GM11168 (cell line): ENCODE measurements at regions not wholly inside any gene's neighbourhood (a gene's known extent, or its start where the extent isn't known, plus 50 kb on each side); places are given as distances from the start of the nearest gene placed in this dataset.
"Not testable (repeated sequence)": the region's sequence is repeated elsewhere in the genome, so short reads cannot be mapped to it uniquely, and the experiment has no call there.

Experiments
- in situ Hi-C: fragments of 300-500 bp; cut with MboI; formaldehyde crosslinking; loops from one replicate; pipeline ENCODE4 v1.12.0; 2022; ENCODE audit warnings: low sequenced_read_pairs; ENCODE audit not compliant: unreplicated experiment

DNA sequence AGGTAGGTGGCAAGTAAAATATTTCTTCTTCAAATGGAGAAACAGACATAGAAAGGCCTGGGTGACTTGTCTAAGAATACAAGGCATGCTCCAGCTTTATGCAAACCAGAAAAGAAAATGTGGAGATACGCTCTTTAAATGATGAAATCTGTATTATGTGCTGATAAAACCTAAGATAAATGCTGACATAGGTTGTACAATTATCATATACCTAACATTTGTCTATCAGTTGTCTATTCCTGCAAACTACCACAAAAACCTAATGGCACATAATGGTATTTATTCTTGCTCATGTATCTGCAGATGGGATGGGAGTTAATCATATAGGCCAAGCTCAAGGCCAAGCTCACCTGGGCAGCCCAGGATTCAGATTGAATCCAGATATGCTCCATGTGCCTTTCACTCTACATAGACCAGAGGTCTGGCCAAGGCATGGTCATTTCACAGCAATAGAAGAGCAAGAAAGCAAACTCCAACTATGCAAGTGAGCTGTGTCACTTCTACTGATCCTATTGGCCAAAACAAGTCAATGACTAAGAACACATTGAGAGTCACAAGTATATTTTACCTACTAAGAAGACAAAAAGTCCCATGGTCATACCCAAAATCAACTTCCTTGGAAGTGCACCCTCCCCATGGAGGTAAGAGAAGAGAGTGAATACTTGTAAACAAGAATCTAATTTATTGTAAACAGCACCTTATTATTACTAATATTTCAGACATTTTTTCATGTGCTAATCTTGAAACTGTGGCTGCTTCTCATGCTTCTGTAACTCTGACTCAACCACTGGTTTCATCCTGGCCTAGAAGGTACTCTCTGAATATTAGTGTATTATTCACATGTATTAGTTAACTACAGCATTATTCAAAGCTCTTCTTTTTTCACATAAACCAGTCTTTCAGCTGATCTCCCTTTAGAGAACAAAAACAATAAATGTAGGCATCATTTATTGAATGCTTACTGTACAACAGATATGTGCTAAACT lies 270.7 kb upstream of the SOX9 start:
- in situ Hi-C loops = no loop called here

DNA sequence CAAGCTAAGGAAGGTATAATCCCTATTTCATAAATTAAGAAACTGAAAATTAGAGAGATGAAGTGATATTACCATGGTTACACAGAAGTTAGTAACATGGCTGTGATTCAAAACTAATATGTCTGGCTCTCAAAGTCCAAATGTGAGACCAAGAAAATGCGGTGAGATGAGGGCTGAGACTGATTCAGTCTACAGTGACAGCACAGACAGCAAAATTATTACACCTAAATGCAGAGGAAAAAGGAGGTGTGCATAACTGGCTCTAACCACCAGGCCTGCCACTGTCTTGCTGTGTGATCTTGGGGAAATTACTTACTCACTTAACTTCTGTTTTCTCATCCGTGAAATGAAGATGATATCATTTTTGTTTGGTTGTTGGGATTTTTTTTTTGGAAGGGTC lies 270.0 kb upstream of the SOX9 start:
- in situ Hi-C loops = no loop called here

DNA sequence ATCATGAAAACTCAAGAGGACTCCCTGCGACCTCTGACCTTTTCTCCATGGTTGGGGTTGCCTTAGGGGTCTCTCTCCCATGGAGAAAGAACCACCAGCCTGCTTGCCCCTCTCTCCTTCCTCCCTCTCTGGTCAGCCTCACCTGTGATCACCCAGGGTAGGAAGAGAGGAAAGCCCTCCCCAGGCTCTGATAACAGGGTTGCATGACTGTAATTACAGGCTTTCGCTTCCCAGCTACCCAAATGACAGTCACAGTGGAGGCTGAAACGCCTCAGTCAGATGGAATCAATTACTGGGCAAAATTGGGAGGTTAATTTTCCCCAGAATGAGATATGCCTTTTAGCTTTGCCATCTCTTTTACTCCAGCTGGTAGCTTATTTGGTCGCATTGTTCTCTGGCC lies 265.8 kb upstream of the SOX9 start:
- in situ Hi-C loops = no loop called here

DNA sequence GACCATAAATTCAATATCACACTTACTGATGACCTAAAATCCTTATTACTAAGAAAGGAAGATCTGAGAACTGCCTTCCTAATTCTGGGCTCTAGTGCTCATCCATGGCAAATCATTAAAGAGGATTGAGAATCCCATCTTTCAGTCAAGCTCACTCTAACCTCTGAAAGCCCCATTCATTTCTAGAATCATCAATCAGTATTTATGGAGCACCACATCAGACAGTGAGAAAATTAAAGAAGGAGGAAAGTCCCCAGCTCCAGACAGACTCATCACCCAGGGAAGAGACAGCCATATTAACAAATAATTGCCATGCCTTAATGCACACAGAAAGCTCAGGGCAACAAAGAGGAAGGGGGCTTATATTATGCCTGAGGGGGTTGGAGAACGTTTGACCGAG lies 256.1 kb upstream of the SOX9 start:
- in situ Hi-C loops = no loop called here

DNA sequence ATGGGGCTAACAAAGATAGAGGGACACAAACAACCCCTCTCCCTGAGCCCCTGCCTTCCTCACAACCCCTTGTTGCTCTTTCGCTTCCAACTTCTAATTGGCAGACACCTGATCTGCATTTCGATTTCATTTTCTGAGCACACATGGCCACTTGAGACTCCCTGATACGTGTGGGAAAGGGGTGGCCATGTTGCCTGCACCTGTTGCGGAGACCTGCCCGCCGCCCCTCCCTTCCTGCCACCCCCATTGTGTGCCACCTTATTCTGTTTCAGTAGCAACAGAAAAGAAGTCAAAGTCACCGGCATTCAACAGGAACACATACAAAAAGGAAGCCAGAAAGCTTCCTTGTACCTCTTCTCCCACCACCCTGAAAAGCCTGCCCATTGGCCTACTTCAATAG lies 254.7 kb upstream of the SOX9 start:
- in situ Hi-C loops = no loop called here

DNA sequence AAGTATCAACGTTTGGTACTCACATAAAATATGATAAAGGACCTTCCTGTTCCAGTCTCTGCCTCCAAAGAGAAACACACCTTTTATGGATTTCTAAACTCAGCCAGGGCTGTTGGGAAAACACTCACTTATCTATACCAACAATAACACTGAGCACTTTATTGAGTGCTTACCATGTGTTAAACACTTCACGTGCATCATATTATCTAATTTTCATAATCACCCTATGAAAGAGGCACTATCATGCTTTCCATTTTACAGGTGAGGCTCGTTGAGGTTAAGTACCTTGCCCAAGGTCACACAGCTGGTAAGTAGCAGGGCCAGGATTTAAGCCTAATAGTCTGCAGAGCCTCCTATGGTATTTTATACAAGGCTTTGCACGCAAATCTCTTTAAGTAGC lies 251.5 kb upstream of the SOX9 start:
- in situ Hi-C loops = no loop called here

DNA sequence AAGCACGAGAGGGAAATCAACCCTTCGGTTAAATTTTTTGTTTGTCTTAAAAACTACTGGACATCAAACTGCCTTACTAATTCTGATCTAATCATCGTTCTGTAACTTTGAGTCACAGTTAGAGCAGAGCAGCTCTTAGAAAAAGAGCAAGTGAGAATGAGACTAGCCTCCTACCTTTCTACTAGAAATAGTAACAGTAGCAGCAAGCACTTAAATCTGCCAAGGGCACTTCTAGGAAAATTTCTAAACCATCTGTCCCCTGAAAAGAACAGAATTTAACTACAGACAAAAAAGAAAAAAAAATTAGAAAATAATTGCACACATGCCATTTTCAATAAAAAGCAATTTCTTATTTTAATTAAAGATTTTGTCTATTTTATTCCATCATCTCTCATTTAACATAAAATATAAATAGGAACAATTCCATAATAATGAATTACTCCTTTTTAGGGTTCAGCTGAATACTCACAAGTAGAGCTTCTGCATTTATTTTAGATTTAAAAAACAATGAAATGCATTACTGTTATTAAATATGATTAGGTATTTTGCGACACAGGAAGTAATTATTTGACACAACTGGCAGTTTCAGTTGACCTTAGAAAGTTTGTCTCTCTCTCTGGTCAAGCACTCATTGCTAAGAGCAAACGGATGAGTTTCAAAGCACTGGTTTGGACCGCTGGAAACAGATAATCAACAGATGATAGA lies 250.8 kb upstream of the SOX9 start:
- in situ Hi-C loops = no loop called here

DNA sequence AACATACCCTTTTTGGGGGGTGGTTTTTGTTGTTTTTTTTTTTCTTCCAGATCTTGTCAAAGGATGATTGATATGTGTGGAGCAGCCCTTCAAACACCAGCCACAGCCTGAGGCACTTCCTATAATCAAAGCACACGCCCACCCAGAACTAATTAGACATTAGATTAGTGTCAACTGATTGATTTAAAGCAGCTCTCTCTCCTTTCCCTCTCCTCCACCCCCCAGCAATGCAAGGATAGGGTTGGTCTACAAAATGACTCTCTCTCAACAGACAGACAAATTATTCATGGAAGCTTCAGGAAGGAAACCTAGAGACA lies 250.3 kb upstream of the SOX9 start:
- in situ Hi-C loops = no loop called here

DNA sequence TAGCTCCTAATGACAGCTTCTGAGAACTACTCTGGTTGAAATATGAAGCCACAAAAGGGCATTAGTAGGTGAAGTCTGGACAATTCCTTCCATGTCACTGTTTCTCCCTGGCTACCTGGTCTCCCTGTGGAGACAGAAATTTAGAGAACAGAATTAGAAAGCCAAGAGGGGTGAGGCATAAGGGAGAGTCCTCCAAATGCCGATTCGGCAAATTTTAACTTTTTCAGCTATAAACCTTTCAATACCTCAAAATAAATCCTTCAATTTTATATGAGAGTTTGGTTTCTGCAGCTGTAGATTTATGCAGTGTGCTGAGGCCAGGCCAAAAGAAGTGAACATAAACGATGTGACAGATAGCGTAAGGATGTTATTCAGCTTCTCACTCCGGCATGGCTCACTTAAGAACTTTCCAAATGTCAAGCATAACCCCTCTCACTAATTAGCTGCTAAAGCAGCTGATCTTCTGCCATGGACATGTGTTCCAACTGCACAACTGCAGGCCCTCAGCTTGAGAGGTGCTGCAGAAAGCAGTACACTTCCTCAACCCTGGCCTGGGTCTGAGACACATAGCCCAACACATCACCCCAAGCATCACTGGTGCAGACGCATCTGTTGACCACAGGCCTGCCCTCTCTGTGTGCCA lies 247.9 kb upstream of the SOX9 start:
- in situ Hi-C loops = no loop called here

DNA sequence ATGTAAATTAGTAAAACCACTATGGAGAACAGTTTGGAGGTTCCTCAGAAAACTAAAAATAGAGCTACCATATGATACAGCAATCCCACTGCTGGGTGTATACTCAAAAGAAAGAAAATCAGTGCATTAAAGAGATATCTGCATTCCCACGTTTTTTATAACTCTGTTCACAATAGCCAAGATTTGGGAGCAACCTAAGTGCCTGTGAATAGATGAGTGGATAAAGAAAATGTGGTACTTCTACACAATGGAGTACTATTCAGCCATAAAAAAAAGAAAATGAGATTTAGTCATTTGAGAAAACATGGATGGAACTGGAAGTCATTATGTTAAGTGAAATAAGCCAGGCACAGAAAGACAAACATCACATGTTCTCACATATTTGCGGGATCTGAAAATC lies 246.0 kb upstream of the SOX9 start:
- in situ Hi-C loops = not testable (repeated sequence)

DNA sequence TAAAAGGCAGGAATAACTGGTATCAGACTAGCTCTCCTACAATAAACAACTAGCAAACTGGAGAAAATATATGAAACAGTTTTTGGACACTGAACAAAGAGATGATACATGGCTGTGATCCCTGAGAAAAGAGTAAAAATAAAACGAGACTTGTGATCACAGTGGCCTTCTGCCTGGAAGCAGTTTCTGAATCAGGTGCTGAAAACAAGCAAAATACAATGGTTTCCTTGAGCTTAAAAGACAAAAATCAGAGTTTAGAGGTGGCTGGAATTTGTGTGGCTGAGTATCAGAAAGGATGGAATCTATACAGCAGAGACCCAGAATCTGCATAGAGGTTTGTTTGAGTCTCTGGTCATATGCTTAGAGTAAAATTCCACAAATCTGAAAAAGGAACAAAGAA lies 242.5 kb upstream of the SOX9 start:
- in situ Hi-C loops = no loop called here

DNA sequence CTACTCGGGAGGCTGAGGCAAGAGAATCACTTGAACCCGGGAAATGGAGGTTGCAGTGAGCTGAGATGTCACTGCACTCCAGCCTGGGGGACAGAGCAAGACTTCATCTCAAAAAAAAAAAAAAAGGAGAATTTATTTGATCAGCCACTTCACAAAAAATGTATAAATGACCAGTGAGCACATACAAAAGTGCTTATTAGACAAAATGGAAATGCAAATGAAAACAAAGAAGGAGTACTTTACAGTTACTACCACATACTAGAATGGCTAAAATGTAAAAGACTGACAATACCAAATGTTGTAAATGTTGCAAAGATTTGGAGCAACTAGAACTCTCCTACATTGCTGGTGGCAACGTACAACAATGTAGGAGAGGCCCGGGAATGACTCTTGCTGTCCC lies 241.8 kb upstream of the SOX9 start:
- in situ Hi-C loops = no loop called here

DNA sequence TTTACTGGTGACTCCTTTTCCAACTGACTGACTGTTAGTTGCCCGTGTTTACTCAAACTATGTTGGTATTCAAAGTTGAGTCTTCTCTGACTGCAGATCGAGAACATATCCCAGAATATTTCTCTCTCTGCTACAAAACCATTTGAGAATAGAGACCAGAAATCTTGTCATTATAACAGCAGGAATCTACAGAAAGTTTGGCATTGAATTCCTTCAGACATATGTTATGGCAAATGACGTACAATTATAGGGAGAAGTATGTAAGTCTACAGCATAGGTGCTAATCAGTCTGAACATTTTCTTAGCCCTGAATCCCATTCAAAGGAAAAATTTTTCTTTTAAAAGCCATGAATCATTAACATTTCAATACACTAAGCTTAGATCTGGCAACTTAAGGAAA lies 239.8 kb upstream of the SOX9 start:
- in situ Hi-C loops = no loop called here

DNA sequence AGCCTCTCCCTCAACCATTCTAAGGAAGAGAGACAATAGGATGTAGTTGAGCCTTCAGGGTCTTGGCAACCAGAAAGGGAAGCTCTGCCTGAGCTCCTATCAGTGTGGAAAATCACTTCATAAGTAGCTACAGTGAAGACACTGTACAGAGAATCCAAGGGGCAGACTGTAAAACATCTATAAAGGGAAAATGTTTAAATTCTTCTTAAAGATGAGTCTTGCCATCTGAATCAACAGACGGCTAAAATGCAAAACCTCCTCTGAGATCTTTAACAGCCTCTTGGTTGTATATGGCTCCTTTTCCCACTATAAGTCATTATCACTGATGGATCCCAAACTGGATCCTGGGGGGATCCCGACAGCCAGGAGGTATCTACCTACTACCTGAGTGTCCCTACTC lies 239.2 kb upstream of the SOX9 start:
- in situ Hi-C loops = no loop called here

DNA sequence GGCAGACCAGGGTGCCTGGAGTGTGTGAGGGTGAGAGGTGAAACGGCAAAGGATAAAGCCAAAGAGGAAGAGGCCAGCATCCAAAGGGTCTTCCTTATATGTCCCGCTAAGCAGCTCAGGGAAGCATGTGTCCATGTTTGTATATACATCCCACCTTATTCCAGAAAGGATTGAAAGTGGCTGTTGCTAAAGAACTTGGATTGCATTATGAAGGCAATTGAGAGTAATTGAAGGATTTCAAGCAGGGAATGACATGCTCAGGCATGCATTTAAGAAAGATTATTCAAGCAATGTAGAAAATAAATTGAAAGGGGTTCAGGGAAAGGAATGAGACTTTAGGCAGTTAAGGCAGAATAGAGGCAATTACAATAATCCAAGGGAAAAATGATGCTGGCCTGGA lies 237.6 kb upstream of the SOX9 start:
- in situ Hi-C loops = no loop called here

DNA sequence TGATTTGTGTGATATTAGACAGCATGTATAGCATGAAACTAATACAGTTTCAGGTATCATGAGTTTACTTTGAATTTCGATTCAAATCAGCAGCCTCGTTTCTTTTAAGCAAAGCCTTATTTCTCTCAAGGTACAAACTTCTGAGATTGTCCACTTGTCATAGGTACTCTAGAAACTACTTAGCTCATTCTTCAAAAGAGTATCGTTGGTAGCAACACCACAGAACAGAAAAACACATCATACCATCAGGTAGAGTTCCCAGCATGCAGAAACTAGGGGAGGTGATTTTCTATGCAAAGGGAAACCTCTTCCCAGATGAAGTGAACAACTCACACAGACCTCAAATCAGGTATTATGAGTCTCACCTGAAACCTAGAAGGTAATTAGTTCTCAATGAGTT lies 237.0 kb upstream of the SOX9 start:
- in situ Hi-C loops = no loop called here

DNA sequence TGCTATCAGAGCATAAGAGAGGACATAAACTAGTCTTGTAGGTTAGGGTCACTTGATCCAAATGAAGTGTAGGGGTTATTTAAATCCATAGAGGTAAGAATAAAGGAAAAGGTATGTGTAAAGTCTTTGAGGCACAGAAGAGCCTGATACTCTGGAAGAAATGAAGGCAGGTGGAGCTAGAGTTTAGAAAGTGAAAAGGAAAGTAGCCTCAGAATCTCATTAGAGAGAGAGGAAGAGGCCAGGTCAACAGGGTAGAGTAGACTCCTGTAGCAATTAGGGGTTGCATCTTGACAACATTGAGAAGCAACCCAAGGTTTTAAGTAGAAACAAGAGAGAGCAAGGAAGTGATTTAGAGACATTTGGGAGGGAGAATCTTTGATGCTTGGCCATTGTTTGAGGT lies 235.2 kb upstream of the SOX9 start:
- in situ Hi-C loops = no loop called here

DNA sequence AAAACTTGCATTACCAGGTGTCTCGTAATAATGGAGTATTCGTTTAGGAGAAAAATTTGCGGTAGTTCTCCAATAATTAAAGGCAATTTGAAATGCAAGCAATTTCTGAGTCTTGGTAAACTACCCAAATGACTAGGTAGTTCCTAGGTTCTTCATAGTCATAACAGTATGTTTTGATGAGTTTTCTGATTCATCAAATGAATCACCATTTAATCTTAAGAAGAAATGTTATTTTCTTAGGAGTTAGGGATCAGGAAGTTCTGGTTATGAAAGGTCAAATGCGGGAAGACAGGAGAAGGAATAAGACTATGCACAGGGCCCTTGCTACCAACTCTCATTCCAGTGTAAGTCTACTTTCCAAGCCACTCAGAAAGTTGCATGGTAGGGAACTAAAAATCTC lies 221.5 kb upstream of the SOX9 start:
- in situ Hi-C loops = no loop called here

DNA sequence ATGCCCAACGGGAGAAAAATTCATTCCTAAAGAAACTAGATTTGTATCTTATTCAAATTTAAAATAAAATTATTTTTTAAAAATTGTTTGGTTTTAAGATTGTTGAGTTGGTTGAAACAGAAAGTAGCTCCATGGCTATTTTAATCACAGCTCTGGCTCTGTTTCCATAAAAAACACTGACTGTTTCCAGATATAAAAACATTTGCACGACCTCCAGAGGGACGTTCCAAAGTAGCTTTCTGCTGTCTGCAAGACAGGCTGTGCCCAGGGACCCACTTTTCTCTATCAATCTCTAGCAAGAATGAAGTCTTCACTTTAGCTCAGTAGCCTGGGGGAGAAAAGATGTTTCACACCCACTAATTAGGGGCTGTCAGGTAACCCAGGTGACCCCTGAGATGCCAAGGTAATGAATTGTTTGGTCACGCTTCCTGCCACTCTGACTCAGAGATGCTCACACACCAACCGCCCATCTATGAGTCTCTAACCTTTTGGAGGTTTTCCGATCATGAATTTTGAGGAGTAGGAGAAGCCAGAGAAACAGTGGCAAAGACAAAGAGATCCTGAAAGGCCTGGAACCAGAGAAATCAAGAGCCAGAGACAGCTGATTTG lies 220.1 kb upstream of the SOX9 start:
- in situ Hi-C loops = no loop called here

DNA sequence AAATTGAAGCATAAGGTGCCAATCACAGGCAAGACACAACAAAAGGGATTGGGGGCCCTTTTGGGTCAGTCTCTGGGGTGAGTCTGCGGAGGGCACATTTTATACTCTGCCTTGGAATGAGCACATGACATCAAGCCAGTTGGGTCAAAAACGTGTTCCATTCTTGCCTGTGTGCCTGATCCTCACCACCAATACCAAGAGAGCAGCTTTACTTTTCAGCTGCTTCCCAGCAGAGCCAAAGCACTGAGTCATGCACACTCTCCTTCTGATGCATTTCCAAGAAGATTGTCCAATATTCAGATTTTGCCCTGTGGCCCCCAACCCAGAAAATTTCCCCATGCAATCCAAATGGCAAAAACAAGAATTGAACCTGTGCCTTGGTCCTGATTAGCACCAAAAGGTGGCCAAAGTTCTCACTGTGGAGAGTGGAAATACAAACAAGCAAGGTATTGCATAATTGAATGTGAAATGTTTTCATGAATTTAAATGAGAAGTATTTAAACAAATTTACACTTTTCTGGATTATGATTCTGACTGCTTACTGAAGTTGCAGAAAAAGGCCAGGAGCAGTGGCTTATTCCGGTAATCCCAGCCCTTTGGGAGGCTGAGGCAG lies 217.8 kb upstream of the SOX9 start:
- in situ Hi-C loops = no loop called here
